ENCODE measurements at regions not wholly inside any gene's neighbourhood (a gene's known extent, or its start where the extent isn't known, plus 50 kb on each side); places are given as distances from the start of the nearest gene placed in this dataset.
A peak's percentile ranks its signal among the peaks of the same experiment; 100 is the strongest.

DNA sequence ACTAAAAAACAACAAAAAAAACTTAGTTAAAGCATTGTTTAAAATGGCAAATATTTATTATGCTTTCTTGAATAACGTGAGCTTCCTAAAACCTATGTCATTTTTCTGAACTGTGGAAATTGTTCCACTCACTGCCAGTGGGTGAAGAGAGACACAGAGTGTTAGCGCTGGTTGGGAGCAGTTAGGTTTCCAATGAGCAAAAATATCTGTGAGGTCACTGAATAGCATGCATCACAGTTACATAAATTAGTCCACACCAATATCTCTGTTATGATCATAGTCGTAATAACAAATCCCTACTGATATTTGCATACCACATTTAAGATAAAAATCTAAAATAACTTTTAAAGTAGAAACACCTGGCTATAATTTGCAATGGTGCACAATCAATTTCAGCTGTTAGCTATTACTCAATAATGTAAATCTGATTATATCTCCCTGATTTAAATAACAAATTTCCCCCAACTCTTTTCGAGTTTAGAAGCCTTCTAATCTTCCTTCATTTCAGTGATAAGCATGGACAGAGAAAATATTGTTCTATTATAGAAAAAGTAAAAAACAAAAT lies 1094.0 kb upstream of the KLHL29 start:
- DNase-seq: no peak

DNA sequence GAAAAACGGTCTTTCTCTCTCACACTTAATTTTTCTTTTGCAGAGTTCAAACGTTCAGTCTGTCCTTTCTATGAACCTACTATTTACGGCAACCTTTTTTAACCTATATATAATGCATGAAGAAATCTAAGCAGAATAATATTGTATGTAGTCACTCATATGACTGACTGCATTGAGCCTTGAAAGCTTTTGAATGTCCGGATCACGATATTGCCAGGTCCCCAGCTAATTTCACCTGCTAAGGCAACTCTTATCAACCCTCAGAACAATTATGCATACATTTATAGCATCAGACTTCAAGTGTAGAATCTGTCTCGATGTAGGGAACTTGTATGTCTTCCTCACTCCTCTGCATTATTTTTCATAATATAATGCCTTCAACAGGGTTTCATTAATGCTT lies 1083.8 kb upstream of the KLHL29 start:
- DNase-seq: no peak

DNA sequence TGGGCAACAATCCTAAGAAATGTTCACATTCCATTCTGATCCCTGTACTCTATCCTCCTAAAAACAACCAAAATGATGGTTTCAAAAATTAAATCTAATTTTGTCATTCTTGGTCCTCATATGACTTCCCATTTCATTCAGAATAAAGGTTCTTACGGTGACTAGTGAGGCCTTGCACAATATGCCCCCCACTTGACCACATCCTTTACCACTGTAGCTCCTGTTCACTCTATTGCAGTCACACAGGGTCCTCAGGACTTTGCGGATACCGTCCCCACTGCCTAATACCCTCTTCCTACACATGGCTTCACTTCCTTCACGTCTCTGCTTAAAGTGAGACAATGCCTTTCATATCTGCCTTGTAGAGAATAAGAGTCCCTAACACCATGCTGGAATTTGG lies 1058.7 kb upstream of the KLHL29 start:
- DNase-seq: no peak

DNA sequence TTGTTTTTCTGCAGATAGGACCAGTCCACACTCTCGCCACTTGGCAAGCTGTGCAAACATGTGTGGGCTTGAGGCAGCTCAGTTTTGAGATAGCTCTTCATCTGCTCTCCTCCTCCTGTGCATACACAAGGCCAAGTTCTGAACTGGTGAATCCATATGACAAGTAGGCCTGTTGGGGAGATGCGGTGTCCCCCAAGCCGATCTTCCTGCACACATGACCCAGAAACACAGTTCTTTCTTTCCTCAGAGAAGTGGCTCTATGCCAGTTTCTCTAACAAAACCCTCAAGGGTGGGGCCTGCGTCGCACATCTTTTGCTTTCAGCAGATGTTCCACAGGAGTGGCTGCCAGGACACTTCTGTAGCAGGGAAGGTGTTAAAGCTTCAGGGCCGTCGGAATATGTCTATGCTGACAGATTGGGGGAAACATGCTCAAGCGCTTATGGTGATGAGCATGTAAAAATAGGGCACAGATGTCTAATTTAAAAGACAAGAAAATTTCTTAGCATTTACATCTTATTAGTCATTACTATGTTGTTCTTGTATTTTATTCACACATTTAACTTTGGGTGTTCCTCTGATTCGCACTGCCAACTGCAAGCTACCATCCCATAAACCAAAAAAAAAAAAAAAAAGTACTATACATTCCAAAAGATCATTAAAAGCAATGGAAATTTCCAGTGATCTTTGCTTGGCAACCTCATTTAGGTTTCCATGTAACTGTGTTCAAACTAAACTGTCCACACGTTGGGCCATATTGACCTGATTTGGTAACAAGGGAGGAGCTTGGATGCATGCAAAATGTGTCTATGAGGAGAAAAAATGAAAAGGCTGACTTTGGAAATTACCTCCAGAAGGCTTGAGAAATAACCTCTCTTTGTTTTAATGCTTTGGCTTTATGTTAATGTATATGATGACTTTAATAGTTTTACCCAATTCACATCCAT lies 1055.5 kb upstream of the KLHL29 start:
- peak; percentile 97 for DNase-seq

GRCh38 chr2:22336414-22336813 lies 1048.6 kb upstream of the KLHL29 start:
- DNase-seq: no peak

- DNase-seq: no peak
These were observed 1044.3 kb upstream of the KLHL29 start for GRCh38 chr2:22340716-22341115.

DNA sequence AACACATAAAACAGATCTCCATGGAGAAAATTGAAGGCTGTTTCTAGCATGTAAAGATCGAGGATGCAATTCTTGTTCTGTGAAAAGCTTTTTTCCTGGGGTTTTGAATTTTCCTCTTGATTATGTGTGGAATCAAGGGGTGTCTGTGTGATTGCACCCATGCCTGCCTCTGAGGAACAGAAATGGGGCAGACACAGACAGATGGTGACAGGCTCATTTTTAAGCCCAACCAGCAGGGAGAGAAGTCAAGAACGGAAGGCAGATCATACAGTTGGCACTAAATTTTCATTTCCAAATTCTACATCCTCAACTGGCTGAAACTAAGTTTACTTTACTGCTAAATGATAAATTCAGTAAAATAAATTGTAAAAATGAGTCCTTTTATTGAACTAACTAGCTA lies 1037.7 kb upstream of the KLHL29 start:
- DNase-seq: peak; percentile 18

- no peak for DNase-seq
These were observed 1034.4 kb upstream of the KLHL29 start for GRCh38 chr2:22350621-22351020.

- peak; percentile 42 for DNase-seq
These were observed 1029.1 kb upstream of the KLHL29 start for GRCh38 chr2:22355816-22356433.

DNA sequence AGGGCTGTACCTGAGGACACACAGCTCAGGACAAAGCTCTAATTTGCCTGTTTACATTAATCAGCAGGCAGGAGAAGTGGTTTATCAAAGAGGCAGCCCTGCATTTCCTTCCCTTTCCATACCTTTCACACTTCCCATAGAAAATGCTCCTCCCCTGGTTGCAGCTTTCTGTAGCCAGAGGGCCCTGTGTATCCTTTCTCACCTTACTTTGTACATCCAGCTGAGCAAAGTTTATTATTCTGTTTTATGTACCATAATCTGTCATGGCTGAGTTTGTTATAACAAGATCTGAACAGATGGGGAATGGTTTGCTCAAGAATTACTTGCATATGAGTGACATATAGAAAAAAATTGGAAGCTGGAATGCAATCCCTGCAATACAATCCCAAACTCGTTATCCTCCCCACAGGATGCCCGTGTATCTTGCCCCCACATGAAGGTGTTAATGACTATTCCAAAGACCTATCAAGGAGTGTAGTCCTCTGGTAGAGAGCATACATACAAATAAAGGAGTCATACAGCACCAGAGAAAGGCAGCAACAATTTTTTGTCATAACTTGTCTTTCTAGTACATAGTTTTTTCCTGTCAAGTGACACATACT lies 1025.8 kb upstream of the KLHL29 start:
- DNase-seq: peak; percentile 99

- DNase-seq: no peak
These were observed 1024.1 kb upstream of the KLHL29 start for GRCh38 chr2:22360735-22361374.

DNA sequence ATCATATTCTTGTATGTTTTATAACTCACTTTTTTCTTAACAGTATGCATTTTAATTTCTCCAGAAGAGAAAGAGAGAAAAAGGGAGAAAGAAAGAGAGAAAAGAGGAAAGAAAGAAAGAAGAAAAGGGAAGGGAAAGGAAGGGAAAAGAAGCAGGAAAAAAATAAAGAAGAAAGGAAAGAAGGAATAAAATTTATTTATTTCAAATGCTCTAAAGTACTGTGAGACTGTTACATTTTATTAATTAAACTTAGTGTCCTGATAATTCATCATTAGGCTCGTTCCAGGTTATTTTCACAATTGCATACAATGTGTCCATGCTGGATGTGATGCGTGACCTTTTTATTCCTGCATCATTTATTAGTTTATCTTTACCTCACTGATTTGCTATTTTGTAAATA lies 1023.4 kb upstream of the KLHL29 start:
- DNase-seq: no peak

- DNase-seq: no peak
These were observed 1009.9 kb upstream of the KLHL29 start for GRCh38 chr2:22375096-22375495.

DNA sequence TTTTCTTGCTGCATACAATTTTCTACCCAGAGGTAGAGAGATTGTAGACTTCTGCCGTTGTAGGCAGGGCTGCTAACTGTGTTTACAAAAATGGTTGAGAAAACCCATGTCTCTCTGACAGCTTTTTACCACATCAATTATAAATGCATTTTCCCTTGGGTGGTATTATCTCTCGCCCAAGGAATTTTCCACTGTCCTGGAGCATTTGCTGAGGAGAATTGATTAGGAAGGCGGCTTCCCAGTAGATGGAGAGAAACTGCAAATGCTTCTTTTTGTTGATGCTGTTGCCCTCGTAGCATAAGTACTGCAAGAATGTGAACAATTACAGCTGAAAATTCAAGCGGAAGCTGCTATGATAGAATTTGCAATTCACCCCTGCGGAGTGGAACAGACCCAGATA lies 1007.7 kb upstream of the KLHL29 start:
- DNase-seq: peak; percentile 29

DNA sequence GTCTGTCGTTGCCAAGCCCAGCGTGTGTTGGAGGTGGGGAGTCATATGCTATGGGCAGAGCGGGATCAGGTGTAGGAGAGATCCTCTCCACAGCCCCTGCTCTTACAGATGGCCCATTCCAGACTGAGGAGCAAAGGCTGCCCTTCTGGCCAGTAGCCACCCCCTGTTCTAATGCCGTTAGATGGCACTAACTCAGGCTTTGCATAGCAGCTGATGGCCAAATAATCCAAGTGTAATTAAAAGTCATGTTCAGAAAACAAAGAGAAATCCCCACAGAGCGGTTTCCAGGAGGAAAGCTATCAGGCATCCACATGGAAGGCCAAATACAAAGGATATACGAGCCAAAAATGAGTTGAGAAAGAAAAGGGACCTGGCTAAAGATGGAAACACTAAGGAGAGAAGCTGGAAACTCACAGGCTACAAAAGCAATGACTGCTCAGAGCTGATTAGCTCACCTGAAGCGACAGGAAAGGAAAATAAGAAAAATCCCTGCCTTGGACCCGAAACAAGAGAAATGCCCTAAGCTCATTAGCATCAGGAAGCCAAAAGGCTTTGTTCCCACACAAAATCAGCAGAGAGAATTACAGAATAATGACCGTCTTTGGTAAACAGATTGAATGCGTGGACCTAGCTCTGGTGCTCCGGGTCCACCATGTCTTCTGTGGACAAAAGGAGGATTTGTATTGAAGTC lies 1002.4 kb upstream of the KLHL29 start:
- DNase-seq: no peak

GRCh38 chr2:22397847-22398246 lies 987.1 kb upstream of the KLHL29 start:
- no peak for DNase-seq

GRCh38 chr2:22403748-22404147 lies 981.2 kb upstream of the KLHL29 start:
- no peak for DNase-seq

DNA sequence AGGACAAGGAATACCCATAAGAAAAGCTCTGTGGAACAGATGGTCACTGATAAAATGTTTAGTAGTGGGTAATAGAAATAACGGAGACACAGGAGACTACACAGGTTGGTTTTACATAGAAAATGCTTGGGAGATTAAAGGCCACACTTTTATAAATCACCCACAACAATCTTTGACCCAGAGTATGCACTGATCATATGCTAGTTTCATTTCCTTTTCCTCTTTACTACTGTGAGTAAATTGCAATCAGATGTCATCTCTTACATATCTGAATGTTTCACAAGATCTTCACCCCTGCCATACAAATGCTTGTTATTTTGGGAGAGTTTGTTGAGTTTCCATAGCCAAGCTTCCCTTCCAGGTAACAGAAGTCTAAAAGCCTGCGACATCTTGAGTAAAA lies 978.4 kb upstream of the KLHL29 start:
- DNase-seq: no peak

DNA sequence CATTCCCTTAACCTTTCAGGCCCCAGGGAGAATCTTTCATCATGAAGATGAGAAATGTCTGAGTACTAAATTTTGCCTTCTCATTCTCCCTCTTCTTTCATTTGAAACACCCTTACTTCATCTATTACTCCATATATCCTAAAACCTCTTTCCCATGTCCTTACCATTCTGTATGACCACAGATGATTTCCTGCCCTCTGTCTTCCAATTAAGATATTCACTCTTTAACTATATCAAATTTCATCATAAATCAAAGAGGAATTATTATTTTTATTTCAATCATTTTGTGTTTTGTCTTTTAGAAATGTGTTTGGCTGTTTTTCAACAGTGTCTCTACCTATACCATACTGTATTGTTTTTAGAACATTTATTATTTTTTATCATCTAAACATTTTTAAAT lies 964.9 kb upstream of the KLHL29 start:
- DNase-seq: no peak

DNA sequence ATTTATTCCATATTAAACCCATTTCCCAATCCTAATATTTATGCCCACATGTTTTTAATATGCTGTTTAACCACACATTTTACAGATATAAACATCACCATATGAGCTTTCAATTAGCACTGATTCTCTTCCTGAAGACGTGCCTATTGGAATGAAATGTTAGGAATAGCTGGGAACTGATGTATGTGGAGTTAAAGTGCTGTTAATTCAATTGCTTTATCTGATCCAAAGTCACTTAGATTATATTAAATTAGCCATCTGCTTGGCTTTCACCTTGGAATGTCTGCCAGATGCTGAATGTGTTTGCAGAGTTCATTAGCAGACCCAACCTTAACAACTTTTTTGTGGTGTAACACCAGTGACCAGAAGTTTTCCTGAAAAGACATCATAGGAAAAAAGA lies 942.9 kb upstream of the KLHL29 start:
- peak; percentile 83 for DNase-seq

DNA sequence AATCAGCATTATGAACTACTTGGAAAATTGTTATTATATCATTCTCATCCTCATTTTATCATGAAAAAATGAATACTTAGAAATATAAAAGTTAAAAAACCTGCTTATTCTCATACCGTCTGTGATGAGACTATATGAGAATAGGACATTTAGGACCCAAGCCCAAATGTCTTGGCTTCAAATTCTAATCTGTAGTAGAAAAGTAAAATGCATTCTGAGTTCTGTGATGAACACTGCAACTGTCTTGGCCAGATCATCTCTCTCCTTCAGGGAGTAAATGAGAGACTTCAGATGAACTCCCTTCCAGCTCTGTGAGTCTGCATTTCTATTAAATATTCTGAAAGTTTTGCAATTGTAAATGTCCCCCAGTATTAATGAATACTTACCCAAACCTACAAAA lies 940.7 kb upstream of the KLHL29 start:
- no peak for DNase-seq

- DNase-seq: no peak
These were observed 935.3 kb upstream of the KLHL29 start for GRCh38 chr2:22449696-22450095.

- DNase-seq: peak; percentile 69
These were observed 934.1 kb upstream of the KLHL29 start for GRCh38 chr2:22450831-22451230.

All from NCI-H2171 treated with DMSO at 0.1 percent for 48 hours (cell line).